ENCODE measurements at regions not wholly inside any gene's neighbourhood (a gene's known extent, or its start where the extent isn't known, plus 50 kb on each side); places are given as distances from the start of the nearest gene placed in this dataset.

DNA sequence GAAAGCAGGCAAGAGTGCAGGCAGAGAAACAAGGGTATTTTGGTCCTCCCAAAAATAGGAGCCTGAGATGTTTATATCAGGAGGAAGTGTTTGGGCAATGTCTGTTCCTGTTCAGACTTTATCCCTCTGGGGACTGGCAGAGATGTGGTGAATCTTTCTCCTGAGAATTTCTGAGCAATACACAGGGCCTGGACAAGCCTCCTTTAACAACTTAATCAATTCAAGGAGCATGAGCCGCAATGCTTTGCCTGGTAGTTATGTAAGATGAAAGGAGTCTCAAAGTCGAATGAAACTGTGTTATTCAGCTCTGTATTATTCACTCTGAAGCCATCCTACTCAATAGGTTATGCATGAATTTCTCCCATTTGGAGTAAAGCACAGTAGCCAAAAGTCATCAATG lies 365.6 kb downstream of the MAN2A1 start:
- no peaks in the 10 kb centered on the region for H3K36me3 Mint-ChIP-seq
- peak overlapping the region; percentile 51 for H3K27ac Mint-ChIP-seq
- H3K4me1 Mint-ChIP-seq: peaks cover 39% of the 10 kb centered on the region
- H3K9me3 Mint-ChIP-seq: no peaks in the 10 kb centered on the region
- no peaks in the 10 kb centered on the region for H3K27me3 Mint-ChIP-seq
- no peak overlapping the region for H3K4me3 Mint-ChIP-seq

DNA sequence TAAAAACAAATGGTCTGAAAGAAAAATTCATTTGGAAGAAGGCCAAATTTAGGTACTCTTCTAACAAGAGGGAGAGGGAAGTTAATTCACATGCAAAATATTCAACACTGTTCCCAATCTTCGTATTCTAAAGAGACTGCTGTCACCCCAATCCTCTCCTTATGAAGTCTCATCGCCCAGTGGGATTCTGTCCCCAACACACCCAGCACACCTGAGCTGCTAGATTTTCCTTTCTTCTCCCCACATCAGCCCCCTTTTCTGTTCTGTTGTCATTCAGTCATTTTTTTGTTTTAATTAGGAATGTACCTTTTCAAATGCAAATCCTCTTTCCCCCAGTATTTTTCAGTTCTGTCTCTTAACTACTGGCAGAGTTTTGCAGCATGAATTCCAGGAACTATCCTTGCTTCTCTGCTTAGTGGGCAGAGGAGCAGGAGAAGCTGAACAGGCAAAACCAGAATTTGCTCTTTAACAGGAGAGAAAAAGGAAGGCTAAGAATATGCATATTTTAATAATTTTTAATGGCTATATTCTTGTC lies 366.9 kb downstream of the MAN2A1 start:
- no peak overlapping the region for H3K27ac Mint-ChIP-seq
- no peak overlapping the region for H3K4me3 Mint-ChIP-seq
- no peaks in the 10 kb centered on the region for H3K9me3 Mint-ChIP-seq
- H3K4me1 Mint-ChIP-seq: peaks cover 39% of the 10 kb centered on the region
- H3K27me3 Mint-ChIP-seq: no peaks in the 10 kb centered on the region
- no peaks in the 10 kb centered on the region for H3K36me3 Mint-ChIP-seq

DNA sequence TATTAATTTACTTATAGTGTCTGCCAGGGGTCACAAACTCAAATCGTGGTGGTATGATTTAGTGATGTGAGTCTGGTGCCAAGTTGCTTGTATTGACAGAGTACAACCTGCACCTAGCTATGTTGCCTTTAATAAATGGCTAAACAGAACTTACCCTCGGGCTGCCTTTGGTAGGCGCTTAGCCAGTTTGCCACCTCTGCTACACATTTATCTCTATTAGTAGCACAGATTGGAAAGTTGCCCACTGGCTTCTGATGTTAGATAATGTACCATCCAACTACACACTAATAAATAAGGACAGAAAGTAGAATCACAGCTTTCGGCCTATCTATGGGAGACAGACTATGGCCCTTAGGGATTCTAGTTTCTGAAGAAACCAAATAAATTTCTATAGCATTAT lies 368.4 kb downstream of the MAN2A1 start:
- Mint-ChIP-seq H3K36me3 (no peaks in the 10 kb centered on the region), H3K4me3 (no peak overlapping the region), H3K27ac (no peak overlapping the region), H3K27me3 (no peaks in the 10 kb centered on the region), H3K4me1 (peaks cover 43% of the 10 kb centered on the region), H3K9me3 (no peaks in the 10 kb centered on the region)

DNA sequence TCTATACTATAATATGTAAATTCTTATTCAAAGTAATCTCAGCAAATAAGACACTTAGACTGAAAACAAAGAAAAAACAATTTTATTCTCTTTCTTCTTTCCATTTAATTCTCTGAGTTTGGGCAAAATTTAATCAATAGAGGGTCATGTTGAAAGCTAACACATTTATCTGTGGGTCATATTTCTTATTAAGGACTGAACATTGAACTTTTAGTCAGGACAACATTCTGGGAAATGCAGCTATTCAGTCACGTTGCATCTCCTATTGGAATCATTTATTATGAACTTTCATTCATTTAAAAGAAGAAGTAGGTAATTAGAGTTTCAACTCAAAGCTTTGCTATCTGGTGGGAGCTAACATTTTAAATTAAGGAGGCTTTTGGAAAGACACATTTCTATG lies 372.5 kb downstream of the MAN2A1 start:
- Mint-ChIP-seq H3K36me3 (no peaks in the 10 kb centered on the region), H3K9me3 (no peaks in the 10 kb centered on the region), H3K27ac (no peak overlapping the region), H3K27me3 (no peaks in the 10 kb centered on the region), H3K4me3 (no peak overlapping the region), H3K4me1 (peaks cover 26% of the 10 kb centered on the region)

DNA sequence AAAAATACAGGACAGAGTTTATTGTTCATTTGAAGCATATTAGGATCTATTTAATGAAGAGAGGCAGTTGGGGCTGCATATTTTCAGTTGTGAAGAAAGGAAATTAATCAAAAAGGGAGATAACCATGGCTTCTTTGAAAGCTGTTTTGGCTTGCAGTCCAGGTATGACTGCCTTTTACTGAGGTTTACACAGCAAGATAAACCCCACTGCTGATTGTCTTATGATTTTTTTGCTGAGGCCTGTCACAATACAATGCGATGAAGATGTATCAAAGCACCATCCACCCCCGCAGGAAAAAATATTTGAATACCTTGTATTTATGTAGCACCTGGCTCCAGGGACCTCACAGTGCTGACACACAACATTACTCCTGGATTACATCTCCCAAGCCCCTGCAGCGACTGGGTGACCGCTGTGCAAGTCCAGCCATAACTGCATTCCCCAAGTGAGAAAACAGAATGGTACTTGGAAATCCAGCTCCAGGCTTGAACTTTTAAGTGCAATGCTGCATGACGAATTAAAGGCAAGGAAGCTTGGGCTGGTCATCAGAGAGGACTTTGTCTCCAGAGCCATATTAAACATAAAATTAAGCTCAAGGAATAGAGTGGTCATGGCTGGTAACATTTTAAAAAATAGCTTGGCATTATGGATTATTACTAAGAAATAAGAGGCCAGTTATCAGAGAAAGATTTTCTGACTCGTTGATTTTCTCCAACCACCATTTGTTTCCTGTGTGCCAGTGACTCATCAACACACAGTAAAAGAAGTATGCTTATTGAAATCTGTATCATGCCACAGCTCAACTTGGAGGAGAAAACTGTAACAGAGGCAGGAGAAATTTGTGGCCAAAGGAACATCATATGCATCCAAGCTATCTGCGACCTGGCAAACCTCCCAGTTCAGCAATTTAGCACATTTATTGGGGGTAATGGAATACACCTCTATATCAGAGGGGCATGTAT lies 374.2 kb downstream of the MAN2A1 start:
- H3K36me3 Mint-ChIP-seq: peaks cover 4% of the 10 kb centered on the region
- no peak overlapping the region for H3K4me3 Mint-ChIP-seq
- H3K9me3 Mint-ChIP-seq: no peaks in the 10 kb centered on the region
- H3K27me3 Mint-ChIP-seq: no peaks in the 10 kb centered on the region
- H3K4me1 Mint-ChIP-seq: peaks cover 26% of the 10 kb centered on the region
- H3K27ac Mint-ChIP-seq: peak overlapping the region; percentile 19

DNA sequence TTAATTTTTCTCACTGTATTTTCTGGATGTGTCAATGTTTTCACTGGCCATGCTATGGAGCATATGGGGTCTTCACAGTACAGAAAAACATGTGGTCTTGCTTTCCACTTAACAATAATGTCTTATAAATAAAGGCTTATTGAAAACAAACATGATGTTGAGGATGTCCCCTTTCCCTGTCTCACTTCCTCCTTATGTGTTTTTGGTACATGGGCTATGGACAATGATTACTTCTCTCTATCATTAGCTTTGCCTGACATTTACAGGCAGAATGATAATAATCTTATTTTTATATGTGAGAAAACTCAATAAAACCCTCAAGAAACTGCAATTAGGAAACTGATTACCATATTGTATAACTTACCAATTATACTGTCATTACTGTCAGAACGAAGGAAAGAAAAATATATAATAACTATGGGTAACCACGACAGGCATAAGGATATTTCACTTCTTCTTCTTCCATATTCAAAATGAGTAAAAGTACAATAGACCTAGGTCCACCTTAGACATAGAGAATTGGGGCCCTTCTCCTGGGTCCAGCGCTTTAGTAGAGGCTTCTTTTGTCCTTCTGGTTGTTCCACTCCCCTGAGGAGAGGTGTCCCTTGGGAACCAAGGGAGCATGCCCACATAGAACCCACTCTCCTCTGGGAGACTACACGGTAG lies 375.0 kb downstream of the MAN2A1 start:
- Mint-ChIP-seq H3K4me3 (no peak overlapping the region), H3K9me3 (no peaks in the 10 kb centered on the region), H3K36me3 (peaks cover 5% of the 10 kb centered on the region), H3K27me3 (no peaks in the 10 kb centered on the region), H3K4me1 (peaks cover 26% of the 10 kb centered on the region), H3K27ac (no peak overlapping the region)

DNA sequence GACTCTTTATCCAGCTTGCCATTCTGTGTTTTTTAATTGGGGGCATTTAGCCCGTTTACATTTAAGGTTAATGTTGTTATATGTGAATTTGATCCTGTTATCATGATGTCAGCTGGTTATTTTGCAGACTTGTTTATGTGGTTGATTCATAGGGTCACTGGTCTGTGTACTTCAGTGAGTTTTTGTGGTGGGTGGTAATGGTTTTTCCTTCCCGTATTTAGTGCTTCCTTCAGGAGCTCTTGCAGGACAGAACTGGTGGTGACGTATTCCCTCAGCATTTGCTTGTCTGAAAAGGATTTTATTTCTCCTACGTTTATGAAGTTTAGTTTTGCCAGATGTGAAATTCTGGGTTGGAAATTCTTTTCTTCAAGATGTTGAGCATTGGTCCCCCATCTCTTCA lies 381.1 kb downstream of the MAN2A1 start:
- peaks cover 18% of the 10 kb centered on the region for H3K36me3 Mint-ChIP-seq
- no peak overlapping the region for H3K27ac Mint-ChIP-seq
- H3K27me3 Mint-ChIP-seq: peaks cover under 1% of the 10 kb centered on the region
- no peaks in the 10 kb centered on the region for H3K4me1 Mint-ChIP-seq
- peaks cover 25% of the 10 kb centered on the region for H3K9me3 Mint-ChIP-seq
- H3K4me3 Mint-ChIP-seq: no peak overlapping the region

DNA sequence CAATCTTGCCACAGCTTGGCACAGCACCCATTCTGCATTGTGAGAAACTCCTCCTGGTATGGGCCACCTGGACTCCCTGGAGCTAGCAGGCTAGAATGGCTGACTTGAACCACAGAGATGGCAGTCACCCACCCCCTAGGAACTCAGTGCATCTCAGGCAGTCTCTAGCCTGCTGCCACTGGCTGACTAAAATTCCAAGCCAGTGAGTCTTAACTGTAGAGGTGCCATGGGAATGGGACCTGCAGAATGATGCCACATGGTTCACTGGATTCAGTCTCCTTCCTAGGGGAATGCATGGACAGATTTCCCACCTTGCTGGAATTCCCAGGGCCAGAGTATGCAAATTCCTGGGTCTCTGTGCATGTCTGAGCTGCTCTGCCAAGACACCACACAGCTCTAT lies 382.9 kb downstream of the MAN2A1 start:
- Mint-ChIP-seq H3K36me3 (peaks cover 19% of the 10 kb centered on the region), H3K9me3 (peaks cover 25% of the 10 kb centered on the region)

DNA sequence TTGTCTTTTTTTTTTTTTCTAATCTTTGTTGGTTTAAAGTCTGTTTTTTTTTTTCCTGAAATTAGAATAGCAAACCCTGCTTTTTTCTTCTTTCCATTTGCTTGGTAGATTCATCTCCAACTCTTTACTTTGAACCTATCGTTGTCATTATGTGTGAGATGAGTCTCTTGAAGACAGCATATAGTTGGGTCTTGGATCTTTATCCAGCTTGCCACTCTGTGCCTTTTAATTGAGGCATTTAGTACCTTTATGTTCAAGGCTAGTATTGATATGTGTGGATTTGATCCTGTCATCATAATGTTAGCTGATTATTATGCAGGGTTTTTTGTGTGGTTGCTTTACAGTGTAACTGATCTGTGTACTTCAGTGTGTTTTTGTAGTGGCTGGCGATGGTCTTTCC lies 383.8 kb downstream of the MAN2A1 start:
- H3K36me3 Mint-ChIP-seq: peaks cover 17% of the 10 kb centered on the region
- H3K27ac Mint-ChIP-seq: no peak overlapping the region
- H3K27me3 Mint-ChIP-seq: peaks cover 1% of the 10 kb centered on the region
- H3K4me1 Mint-ChIP-seq: peaks cover 4% of the 10 kb centered on the region
- peaks cover 25% of the 10 kb centered on the region for H3K9me3 Mint-ChIP-seq
- no peak overlapping the region for H3K4me3 Mint-ChIP-seq

More for the DNA sequence above, 382.9 kb downstream of the MAN2A1 start:
- no peak overlapping the region for H3K4me3 Mint-ChIP-seq
- no peak overlapping the region for H3K27ac Mint-ChIP-seq
- H3K27me3 Mint-ChIP-seq: peaks cover 1% of the 10 kb centered on the region
- peaks cover 4% of the 10 kb centered on the region for H3K4me1 Mint-ChIP-seq

DNA sequence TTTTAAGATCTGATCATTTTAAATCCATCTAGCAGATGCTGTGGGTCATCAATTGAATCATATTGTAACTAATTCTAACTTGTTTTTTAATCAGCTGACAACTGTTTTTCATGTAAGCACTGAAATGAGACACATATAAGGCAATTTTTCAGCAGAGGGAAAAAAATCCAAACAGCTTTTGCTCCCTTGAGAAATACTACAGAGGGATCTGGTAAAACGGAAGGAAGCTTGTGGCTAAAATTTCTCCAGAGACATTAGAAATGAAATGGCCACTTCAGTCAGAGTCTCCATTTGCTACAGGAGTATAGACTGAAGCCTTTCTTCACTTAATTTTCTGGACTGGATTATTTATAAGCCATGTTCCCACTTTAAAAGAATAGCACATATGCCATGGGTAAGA lies 385.9 kb downstream of the MAN2A1 start:
- no peak overlapping the region for H3K4me3 Mint-ChIP-seq
- H3K4me1 Mint-ChIP-seq: peaks cover 9% of the 10 kb centered on the region
- H3K27me3 Mint-ChIP-seq: peaks cover 1% of the 10 kb centered on the region
- peaks cover 14% of the 10 kb centered on the region for H3K36me3 Mint-ChIP-seq
- H3K27ac Mint-ChIP-seq: no peak overlapping the region
- H3K9me3 Mint-ChIP-seq: peaks cover 23% of the 10 kb centered on the region

DNA sequence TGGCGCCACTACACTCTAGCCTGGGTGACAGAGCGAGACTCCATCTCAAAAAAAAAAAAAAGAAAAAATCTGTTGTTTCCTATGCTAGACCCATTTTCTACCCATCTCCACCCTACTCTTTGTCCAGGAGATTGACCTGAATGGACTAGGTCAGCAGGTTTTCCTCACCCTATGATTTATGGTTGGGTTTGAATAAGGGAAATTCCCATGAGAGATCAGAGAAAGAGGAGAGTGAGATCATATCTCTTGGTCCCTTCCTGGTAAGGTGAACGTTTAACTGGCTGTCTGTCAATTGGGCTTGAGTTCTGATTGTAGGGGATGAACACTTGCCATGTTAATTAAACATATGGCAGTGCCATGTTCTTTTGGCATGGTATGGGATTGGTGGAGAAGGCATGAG lies 387.4 kb downstream of the MAN2A1 start:
- Mint-ChIP-seq H3K27ac (no peak overlapping the region), H3K4me3 (no peak overlapping the region), H3K27me3 (peaks cover 1% of the 10 kb centered on the region), H3K36me3 (peaks cover 10% of the 10 kb centered on the region), H3K9me3 (peaks cover 15% of the 10 kb centered on the region), H3K4me1 (peaks cover 9% of the 10 kb centered on the region)

DNA sequence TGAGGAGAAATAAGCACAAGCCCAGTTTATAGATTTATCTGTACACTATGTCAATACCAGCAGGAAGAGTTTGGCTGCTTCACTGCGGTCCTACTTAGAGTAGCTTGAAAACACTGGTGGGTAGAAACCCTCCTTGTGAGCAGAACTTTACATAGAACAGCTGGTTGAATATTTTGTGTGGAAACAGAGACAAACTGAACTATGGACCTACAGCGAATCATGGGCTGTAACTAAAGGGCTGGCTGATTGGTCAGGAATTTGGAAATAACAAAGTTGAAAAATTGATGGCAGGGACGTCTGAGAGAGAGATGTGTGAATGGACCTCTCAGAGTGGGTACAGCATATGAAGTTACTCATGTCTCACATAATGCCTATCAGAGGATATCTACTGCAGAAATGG lies 392.5 kb downstream of the MAN2A1 start:
- Mint-ChIP-seq H3K4me3 (no peak overlapping the region), H3K27me3 (no peaks in the 10 kb centered on the region), H3K27ac (no peak overlapping the region), H3K36me3 (peaks cover 2% of the 10 kb centered on the region), H3K4me1 (peaks cover 29% of the 10 kb centered on the region), H3K9me3 (no peaks in the 10 kb centered on the region)

DNA sequence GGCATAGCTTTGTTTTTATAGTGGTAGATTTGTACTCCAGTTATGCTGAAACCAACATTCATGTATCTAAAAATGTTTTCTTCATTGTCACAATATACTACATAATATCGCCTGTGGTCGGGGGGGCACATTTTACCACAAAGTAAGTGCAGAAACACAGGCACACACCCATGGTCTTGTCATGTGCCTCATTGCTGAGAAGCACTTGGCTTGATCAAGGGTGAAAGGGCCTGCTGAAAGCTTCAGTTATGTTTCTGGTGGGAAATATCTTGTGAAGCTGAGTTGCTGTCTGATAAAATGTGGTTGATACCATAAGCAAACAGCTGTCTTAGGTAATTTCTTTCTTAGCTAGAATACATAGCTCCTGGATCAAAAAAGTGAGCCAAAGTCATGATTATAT lies 393.1 kb downstream of the MAN2A1 start:
- Mint-ChIP-seq H3K27ac (no peak overlapping the region), H3K9me3 (no peaks in the 10 kb centered on the region)

DNA sequence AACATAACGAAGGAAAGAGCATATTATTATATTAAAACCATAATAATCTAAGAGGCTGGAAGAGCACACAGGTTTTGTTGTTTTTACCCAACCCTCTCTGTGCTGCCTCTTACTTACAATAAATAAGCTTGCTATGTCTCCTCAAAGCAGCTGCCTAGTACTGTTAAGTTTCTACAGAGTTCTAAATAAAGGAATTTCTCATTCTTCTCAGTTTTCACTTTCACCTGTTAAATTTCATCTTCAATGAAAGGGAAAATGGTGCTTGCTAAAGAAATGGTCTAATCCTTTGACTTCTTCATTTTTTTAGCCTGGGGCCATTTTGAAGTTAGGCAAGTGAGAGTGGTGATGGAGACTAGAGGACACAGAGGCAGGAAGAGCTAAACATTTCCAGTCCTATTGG lies 396.1 kb downstream of the MAN2A1 start:
- Mint-ChIP-seq H3K4me1 (peaks cover 39% of the 10 kb centered on the region), H3K4me3 (no peak overlapping the region), H3K27me3 (no peaks in the 10 kb centered on the region), H3K9me3 (no peaks in the 10 kb centered on the region), H3K36me3 (no peaks in the 10 kb centered on the region), H3K27ac (peak overlapping the region; percentile 53)

More for the DNA sequence above, 393.1 kb downstream of the MAN2A1 start:
- Mint-ChIP-seq H3K36me3 (no peaks in the 10 kb centered on the region), H3K27me3 (no peaks in the 10 kb centered on the region), H3K4me3 (no peak overlapping the region), H3K4me1 (peaks cover 29% of the 10 kb centered on the region)

DNA sequence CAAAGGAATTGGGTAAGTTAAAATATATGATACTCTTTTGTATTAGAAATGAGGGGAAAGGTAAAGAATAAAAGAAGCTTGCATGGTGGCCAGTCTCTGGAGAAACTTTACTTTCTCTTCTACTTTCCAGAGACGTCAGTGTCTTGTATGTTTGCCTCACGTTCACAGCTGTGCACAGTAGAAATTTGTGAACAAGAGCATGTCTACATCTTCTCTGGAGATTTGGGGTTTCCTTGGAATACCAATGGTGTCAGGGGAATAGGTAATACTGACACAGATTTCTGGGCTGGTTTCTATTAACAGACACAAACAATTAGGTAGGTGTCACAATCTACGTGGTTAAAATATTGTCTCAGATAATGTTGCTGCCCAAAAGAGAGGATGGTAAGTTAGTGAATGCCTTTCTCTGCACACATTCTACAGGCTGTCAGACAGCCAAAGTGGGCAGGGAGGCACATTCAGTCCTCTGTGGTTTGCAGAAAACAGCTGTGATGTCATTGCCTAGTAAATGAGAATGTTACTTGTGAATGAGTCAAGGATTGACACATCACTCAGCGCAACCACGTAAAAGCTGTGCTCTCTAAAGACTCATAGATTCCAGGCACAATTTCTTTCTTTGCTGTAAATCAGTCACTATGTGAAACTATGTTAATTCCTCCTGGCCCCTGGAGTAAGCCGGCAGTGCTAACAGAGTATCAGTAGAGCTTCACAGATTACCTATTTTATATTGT lies 397.1 kb downstream of the MAN2A1 start:
- H3K4me1 Mint-ChIP-seq: peaks cover 43% of the 10 kb centered on the region
- H3K27ac Mint-ChIP-seq: peak overlapping the region; percentile 95
- H3K4me3 Mint-ChIP-seq: peak overlapping the region; percentile 49
- no peaks in the 10 kb centered on the region for H3K36me3 Mint-ChIP-seq
- H3K9me3 Mint-ChIP-seq: no peaks in the 10 kb centered on the region
- H3K27me3 Mint-ChIP-seq: no peaks in the 10 kb centered on the region

Data from activated naive CD4-positive, alpha-beta T cell treated with anti-CD3 and anti-CD28 coated beads, Interleukin-2, amount 50 U/mL, for 24 hours (primary cell).